RPMI8226 (cell line): ENCODE measurements at regions not wholly inside any gene's neighbourhood (a gene's known extent, or its start where the extent isn't known, plus 50 kb on each side); places are given as distances from the start of the nearest gene placed in this dataset.

ENCODE experiments used
- DNase-seq: peaks from one replicate; pipeline ENCODE4 v3.0.0-alpha.2; 2015

DNA sequence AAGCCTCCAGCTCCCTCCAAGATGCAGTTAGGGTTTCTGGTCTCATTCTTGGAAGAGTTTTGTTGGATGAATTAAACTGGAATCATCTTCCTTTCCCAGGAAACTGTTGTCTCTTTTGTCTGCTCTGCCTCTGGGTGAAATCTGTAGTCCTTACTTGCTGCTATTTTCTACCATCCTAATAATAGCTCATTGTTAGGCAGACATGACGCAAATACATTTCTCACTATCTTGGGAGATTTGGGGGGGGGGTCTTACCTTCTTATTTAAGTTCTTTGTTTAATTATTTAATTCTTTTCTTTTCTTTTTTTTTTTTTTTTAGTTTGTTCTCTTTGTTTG is 85.4 kb upstream of the DUSP10 start:
- DNase-seq, result no peak

DNA sequence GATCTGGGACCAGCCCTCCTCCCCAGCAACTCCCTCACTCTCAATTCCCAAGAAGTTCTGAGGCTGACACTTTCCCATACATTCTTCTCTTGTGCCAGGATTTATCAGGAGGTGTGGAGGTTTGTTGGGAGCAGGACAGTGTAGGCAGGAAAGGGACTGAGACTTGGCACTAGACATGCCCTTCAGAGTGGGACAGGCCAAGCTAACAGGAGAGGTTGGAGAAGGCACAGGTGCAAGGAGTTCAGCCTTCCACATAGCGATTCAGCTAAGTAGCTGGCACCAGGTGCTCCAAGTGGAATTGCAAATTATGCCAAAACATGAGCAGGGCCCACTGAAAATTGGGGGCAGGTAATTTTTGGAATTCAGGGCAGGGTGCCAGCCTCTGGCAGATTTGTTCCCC is 83.0 kb upstream of the DUSP10 start:
- no peak for DNase-seq

DNA sequence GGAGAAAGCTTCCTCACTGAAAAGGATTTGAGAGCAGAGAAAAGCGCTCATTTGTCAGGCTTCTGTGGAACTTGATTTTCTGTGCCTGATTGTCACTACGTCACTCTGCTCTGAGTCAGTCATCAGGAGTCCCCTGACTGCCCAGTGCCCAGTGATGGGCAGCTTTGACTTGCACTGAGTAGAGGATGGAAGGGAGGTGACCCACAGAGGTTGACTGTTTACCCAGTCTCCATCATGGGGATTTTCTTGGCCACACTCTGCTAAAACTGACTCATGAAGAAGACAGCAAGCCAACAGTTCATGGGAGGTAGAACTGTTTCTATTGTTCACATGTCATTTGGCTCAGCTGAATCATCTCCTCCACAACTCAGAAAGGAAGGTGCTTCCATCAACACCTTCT is 82.1 kb upstream of the DUSP10 start:
- no peak for DNase-seq

DNA sequence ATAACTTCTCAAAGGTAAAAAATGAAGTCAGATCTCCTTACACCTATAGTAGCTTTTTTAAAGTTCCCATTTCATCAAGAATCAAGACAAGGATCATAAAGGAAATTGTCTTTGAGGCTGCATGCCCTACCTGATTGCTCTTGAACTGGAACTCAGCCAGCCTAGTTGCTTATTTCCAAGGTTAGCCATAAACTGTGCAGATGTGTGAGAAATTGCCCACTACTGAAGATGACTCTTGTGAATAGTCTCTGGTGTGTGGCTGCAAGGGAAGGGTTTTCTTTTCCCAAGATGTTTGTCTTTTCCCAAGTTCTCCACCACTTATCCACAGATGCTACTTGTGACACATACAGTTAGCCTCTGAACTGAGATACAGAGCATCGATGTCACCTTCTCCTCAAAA is 81.7 kb upstream of the DUSP10 start:
- DNase-seq, result no peak

DNA sequence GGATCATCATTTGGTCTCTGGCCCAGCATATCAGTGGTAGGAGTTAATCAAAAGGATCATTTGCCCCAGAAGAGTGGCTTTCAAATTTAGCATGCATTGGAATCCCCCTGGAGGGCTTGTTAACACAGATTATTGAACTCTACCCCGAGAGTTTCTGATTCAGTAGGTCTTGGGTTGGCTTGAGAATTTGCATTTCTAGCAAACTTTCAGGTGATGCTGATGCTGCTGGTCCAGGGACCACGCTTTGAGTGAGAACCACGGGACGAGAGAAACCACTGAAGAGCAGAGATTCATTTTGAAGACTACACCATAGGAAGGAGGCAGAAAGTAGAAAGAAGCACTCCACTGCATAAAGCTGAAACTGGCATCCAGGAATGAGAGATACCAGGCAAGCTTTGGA is 81.3 kb upstream of the DUSP10 start:
- no peak for DNase-seq

DNA sequence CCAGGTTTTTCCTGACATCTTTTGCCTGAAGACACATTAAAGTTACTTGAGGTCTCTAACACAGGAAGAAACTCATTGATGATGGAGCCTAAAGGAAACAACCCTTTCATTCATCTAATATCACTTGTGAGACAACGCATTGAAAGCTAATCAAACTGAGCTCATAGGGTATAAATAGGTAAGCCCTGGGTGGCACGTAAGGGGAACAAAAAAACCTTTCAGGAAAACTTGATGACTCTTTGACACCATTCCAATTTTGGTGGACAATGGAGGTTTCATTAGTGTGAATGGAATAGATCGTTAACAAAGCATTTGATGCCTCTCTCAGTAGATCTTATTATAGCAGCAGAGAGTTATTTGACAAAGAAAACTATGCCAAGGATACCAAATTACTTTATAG is 80.7 kb upstream of the DUSP10 start:
- DNase-seq, result no peak

DNA sequence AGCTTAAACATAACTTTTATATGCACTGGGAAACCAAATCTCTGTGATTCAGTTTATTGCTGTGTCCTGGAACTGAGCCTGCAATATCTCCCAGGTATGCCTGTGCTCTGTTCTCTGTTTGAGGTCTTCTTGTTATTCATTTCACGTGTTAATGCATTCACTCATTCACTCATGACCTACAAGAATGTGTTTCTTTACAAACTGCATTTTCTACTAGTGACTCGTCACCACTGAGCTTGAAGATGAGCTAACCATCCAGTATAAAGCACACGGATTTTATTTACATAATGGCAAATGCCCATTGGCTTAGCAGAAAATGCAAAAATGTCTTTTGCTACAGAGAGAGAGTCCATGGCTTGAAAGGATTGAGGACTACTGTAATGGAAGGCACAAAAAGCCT is 75.0 kb upstream of the DUSP10 start:
- DNase-seq, result no peak

DNA sequence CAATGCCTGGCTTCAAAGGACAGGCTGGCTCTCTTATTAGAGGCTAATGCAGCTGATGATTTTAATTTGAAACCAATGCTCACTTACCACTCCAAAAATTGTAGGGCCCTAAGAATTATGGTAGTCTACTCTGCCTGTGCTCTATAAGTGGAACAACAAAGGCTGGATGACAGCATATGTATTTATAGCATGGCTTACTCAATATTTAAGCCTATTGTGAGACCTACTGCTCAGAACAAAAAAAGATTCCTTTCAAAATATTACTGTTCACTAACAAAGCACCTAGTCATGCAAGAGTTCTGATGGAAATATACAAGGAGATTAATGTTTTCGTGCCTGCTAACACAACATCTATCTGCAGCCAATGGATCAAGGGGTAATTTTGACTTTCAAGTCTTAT is 73.8 kb upstream of the DUSP10 start:
- DNase-seq, result no peak

DNA sequence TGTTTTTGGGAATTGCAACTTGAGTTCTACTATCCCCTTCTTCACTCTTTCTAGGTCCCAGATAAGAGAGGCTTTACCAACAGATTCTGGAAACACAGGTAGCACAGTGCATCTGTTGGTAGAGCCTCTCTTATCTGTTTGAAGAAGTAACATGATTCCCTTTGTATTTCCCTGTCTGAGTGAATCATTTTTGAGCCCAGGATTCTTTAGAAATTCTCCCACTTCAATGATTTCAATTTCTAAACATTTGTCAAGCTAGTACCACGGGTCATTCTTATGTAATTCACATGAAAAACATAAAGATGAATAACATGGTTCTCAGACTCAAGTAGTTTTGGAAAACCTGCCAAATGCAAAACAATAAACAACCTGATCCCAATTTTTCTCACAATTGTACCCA is 72.0 kb upstream of the DUSP10 start:
- no peak for DNase-seq

DNA sequence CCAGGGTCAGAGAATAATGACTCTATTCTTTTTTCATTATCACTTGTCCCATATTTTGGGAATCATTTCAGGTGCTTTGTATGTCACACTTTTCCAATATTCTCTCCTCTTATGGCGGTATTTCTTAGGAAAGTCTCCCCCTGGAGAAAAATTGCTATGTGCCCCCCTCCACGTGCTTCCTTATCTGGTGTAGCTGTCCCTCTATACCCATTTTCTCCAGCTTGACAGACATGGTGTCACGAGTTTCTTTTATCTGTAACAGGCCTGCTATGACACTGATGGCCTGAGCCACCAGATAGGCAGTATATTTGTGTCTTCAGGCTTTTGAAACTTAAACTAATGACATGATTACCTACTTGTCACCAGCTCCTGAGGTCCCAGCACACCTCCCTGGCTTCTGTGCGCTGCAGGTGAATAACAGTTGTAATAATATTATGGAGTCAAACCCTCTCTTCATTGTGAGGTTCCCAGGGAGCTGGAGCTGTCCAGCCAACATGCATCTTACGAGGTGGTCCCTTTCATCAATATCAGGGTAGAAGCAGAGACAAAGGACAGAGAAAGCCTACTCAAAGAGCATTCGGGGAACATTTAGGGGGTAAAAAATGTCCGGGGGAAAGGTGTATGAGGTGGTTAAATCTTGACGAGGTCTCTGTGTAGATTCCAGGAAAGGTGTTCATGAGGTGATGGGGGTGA is 71.2 kb upstream of the DUSP10 start:
- no peak for DNase-seq

DNA sequence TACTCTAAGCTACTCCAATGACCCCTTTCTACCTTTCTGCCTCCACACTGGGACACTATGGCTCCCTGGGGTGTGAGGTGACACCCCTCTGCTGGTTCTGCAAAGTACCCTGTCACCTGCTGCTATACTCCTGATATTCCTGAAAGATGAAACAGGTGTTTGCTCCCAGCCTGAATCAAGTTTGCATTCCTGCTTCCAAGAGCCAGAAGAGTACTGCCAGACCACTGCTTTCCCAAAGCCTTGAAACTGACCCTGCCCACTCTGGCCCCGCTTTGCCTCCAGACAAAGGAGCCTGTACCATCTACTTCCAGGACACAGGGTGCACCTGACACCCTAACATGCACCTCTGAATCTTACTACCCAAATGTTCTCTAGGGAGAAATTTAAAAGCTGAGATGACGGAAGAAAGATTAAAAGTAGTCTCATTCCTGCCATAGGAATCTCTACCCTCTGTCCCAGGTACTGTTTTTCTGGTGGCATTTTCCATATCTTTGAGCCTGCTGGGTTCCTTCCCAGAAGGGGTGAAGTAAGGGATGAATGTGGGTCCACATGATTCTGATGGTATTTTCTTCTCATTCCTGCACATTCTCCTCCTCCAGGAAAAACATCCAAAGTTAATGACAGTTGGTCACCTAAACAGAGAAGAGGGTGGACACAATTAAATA is 70.3 kb upstream of the DUSP10 start:
- DNase-seq, result no peak

DNA sequence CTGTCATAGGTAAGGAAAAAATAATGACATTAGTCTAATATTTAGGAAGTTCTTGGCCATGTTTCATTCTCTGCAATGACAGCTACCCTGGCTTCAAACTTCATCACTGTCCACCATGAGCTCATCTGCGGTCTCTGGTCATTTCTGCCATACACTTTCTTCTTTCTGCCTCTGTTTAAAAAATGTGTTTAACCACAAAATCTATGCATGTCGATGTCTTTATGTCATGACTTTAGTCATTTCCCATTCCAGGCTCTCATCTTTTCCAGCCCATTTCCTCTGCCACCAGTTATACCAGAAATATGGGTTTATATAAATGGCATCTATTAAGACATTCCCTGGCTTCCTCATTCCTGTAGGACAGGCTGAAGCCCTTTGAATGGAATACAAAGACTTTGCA is 68.5 kb upstream of the DUSP10 start:
- DNase-seq, result no peak

DNA sequence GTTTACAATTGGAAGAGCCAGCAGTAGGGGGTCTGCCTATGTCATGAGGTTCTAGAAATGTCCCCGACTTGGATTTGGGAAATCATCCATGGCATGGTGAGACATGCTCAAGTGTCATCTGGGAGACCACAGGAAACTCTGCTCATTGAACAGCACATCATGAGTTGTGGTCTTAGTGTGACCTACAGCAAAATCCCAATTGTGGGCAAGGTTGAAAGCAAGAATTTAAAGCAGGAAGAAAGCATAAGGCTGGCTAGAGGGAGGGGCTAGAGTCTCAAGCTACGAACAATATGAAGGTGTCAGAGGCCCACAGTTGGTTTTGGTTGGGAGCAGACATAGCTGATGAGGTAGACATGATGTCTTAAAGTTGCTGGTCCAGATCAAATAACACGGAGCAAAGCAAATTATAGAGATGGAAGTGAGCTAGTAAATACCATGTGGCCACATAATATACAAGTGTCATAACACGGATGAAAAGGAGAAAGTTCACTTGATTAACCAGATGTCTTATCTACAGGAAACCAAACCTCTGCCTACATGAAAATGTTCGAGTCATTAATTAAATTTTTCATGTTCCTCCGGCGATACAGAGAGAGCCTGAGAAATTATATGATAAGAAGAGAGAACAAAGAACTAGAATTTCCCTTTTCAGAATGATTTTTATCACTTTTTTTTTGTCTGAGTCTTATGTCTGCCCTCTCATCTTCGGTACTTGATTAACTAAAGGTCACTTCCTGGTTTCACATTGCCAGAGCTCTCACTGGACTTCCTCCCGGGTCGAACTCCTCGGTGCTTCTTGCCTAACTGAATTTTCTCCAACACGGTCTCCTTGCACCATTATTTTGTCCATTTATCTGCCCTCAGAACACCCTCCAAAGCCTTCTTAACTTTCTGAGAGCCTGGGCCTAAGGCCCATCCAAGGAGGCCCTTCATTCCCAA is 67.5 kb upstream of the DUSP10 start:
- DNase-seq, result no peak

DNA sequence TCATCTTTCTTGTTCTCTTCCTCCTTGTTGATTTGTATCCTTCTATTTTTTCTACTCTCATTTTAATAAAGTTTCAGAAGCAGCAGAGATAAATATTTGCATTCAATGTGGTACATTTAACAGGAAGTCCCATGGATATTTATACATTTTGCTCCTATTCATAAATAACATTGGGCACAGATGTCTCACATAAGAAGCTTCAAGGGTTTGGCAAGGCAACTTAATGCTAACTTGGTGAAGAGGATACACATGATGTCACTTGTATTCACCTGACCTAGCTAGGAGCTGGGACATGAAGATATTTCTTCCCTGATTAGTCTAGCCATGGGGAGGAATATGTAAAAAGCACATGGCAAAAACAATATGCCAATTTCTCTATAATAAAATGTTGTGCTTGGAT is 65.1 kb upstream of the DUSP10 start:
- DNase-seq, result no peak

DNA sequence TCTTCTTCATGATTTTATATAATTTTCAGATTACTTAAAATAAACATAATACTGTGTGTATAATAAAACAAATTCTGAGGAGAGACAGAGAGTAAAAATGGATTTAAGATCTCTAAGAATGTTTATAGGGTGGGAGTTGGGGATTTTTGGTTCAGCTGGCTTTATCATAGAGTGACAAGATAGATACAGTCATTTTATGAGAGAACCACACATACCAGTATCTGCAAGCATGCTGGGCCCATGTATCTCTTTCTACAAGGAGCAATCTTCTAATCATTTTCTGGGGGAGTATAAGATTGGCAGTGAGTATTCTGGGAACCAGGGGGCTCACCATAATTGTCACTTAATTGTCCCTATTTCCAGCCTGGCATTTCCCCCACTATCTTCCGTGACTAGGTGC is 64.3 kb upstream of the DUSP10 start:
- no peak for DNase-seq

DNA sequence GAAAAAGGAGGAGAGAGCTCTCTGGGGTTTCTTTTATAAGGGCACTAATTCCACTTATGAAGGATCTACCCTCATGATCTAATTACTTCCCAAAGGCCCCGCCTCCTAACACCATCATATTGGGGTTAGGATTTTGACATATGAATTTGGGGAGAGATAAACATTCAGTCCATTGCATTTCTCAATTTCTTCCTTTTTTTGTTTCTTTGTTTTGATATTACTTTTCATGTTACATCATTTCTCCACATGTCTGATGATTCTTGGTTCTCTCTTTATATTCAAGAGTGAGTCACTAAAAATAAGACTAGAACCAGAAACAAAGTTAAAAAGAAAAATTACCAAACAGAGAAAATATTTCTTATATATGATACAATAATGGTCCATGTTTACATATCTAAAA is 63.2 kb upstream of the DUSP10 start:
- no peak for DNase-seq

DNA sequence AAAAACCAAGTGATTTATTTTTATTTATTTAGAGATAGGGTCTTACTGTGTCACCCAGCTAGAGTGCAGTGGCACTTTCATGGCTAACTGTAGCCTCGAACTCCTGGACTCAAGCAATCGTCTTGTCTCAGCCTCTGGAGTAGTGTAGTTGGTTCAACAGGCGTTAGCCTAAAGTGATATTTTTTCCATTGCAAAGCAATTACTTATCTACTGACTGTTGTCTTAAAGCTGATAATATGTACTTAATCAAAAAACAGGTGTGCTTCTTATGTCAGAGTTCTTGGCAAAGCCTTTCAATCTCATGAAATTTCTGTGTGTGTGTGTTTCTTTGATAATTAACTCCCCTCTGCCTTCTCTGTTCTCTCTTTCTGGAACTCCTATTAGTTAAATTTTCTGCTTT is 62.4 kb upstream of the DUSP10 start:
- no peak for DNase-seq

DNA sequence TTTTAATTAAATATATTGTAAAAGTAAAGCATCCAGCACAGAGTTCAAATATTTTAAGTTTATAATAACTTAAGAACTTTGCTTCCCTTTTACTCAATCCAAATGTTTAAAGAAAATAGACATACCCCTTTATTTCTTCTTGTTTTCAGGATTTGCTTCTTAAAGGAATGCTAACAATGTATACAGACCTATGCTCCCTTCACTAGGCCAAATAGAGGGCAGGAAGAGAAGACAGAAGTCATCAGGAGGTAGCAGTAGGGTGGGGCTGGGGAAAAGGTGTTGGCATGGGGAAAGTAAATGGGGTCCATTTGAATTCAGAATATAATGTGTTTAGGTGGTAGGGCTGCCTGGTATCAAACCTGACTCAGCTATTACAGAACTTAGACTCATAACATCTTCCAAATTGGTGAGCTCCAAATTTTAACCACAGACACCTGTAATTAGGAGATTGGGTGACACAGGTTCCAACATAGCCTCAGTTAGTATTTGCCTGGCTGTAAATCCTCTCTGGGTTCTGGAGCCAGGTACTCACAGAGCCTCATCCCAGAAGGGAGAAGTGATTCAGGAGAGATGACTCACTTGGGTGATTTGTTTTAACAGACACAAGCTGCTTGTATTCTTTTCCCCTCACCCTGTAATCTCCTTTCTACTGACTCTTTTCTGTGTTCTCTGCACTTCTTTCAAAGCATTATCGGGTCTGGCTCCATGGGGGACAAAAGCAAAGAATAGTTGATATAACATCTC is 60.1 kb upstream of the DUSP10 start:
- no peak for DNase-seq

DNA sequence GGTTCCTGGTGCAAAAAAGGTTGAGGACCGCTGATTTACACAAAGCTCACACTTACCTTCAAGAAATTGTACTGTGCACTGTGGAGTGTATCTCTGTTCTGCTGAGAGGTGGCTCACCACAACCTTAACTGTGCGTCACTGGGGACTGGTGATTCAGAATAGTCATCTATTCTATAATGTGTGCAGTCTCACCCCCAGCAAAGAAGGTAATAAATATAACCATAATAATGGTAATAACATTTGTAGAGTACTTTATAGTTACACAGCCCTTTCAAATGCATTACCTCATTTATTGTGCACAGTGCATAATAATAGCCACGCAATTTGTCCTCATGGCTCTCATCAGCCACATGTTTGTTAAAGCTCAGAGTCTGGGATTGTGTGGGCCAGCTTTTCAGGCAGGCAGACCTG is 59.4 kb upstream of the DUSP10 start:
- DNase-seq, result no peak

DNA sequence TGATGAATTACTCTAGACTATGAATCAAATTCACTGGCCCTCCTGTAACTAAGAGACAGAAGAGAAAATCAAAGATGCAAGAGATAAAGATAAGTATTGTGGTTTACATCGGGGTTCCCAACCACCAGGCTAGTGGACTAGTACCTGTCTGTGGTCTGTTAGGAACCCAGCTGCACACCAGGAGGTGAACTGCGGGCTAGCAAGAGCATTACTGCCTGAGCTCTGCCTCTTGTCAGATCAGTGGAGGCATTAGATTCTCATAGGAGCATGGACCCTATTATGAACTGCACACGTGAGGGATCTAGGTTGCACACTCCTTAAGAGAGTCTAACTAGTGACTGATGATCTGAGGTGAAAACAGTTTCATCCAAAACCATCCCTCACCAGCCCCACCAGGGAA is 58.9 kb upstream of the DUSP10 start:
- no peak for DNase-seq

DNA sequence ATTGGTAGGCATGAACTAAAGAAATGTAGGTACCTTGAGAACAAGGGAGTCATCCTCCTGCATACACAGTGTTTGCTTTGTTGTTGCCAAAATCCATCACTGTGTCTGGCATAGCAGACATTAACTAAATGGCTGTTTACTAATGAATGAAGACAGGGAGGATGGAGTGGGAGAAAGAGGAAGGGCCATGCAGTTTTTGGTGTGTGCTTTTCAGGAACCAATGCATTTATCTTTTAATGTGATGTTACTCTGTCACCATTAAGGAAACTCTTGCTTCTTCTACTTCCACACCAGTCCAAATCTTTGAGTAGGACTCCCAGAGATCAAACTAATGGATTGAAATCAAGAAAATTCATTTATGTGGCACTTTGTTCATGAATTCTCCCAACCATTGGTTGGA is 55.6 kb upstream of the DUSP10 start:
- DNase-seq, result no peak

DNA sequence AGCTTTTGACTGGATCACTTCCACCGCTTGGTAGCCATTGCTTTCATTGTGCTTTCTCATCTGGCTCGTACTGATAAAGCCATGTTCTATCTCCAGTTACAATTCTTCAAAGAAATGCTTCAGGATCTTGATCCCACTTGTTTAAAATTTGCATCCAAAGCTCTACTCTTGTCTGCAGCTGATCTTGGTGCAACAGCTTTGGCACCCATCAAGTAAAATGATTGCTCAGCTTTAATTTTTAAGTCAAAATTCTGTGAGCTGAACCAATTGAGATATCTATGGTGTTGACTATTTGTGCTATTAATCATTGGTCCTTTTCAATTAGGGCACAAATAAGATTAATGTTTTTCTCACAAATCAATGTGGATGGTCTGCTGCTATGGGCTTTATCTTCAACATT is 54.8 kb upstream of the DUSP10 start:
- DNase-seq, result no peak

DNA sequence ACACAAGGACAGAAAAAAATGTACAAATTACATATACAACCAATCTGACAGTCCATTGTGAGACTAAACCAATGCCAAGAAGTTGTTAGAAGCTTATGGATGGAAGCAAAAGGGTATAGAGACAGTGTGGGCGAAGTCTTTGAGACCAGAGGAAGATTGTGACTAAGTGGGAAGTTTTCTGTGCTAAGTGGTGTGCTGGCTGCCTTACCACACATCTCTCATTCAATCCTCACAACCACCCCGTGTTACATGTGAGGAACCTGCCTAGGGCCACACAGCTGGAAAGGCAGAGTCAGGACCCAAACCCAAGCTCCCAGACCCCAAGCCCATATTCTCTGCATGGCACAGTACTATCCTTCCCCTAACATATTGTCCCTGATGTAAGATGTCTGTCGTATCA is 53.5 kb upstream of the DUSP10 start:
- DNase-seq, result no peak

DNA sequence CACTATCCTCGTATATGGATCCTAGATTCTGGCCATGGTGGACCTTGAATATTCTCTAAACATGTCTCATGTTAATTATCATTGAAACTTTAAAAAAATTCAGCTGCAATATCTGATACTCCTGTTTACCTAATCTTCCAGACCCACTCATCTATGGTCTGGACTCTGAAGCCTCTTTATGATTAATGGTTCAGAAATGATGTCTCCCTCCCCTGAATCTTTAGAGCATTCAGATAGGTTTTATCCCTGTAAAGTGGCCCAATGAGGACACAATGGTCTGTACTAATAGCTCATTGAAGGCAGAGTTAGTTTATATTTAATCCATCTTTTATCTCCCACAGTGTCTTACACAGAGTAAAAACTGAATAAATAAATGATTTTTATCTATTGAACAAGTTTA is 53.0 kb upstream of the DUSP10 start:
- DNase-seq, result no peak
